Left ventricle myocardium superior (tissue), 1 donor: ENCODE measurements at regions not wholly inside any gene's neighbourhood (a gene's known extent, or its start where the extent isn't known, plus 50 kb on each side); places are given as distances from the start of the nearest gene placed in this dataset.
"Not testable (repeated sequence)": the region's sequence is repeated elsewhere in the genome, so short reads cannot be mapped to it uniquely, and the experiment has no call there.

Experiments
- ATAC-seq: fragments of 200-7000 bp; cut with Tn5 transposase; one replicate; pipeline ENCODE4 v1.9.1; 2020; ENCODE audit warnings: mild to moderate bottlenecking, moderate library complexity
- DNase-seq: peaks from one replicate; pipeline ENCODE4 v3.0.0-alpha.2; 2020
- intact Hi-C: fragments of 100-400 bp; cut with micrococcal nuclease; formaldehyde crosslinking; loops from one replicate; pipeline ENCODE4 v1.11.0; 2022
- donor health status: DM: no; HTN: yes; CAD: no; lungs with severe emphysema.

DNA sequence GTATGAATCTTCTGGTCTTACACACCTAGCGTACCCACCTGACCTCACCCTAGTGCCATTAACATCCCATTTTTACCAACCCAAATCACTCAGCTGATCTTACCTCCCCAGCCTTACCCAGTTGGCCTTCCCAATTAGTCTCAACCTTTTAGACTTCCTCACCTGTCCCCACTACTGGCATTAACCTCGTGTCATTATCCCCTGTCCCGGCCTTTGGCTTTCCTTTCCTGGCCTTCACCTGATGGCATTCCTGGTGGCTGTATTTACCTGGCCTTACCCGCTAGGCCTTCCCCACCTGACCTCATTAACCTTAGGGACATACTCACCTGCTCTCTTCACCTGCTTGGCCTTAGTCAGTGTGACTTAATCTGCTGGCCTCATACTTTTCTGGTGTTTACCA is 104.1 kb downstream of the IL12A start:
- intact Hi-C loops, result no loop called here
- no peak for ATAC-seq
- no peak for DNase-seq

GRCh38 chr3:160094562-160094961 is 105.9 kb downstream of the IL12A start:
- intact Hi-C loops, result no loop called here
- ATAC-seq (no peak), DNase-seq (no peak)

DNA sequence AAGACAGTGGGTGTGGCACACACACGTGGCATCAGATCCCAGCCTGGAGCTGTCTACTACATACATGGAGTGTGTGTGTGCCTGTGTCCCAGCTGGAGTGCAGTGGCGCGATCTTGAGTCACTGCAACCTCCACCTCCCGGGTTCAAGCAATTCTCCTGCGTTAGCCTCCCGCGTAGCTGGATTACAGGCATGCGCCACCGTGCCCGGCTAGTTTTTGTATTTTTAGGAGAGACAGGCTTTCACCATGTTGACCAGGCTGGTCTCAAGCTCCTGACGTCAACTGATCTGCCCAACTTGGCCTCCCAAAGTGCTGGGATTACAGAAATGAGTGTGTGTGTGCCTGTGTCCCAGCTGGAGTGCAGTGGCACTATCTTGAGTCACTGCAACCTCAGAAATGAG is 108.8 kb downstream of the IL12A start:
- ATAC-seq, result no peak
- intact Hi-C loops, result no loop called here
- DNase-seq, result no peak

DNA sequence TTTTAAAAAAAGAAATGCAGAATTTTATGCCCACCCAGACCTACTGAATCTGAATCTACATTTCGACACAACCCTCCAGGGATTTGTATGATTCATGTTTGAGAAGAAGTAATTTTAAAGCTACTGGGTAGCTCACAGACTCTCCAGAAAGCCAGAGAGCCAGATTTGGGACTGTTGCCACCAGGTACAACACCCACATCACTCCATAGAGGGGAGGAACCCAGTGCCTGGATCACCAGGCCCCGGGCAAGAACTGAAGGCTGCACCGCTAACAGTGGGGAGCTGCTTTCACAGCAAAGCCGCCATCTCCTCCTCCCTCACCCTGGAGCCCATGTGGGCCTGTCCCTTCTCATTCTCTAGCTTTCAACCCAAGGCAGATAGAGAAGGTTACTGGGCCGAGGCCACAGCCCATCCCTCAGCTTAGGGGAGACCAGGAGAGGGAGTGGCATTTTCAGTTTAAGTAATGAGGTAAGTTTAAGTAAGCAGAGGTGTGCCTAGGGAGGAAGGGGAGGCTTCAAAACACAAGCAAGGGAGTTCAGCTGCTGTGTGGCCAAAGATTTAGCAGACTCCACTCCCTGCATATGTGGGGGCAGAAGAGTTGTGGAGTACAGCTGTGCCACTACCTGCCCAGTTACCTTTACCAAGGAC is 109.8 kb downstream of the IL12A start:
- intact Hi-C loops, result no loop called here
- ATAC-seq, result no peak
- no peak for DNase-seq

DNA sequence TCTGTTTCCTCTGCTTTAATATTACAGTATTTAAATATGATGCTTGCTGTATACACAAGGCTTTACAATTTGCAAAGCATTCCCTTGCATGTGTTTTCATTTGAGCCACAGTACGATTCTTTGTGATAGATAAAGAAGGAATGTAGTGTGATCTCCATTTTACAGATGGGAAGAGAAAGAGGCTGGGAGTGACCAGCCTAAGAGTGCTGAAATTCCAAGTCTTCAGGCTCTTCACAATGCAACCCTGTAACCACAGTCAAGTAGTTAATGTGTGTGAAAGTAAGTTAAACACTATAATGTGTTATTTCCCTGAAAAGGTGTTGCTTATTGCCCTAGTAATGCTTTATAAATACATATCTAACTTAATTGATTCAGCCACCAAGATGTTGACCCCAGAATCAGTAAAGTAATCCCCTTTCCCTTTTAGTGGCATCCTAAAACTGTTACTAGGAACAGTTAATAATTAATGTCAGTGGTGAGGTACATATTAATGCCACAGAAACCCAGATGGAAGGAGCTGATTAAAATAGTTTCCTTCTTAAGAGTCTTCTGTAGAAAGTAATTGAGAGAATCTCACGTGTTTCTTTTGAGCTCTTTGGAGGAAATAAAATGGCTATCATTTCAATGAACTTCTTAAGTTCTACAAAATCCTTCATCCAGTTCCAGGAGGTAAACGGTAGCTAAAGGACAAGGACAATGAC is 110.4 kb downstream of the IL12A start:
- DNase-seq (no peak), ATAC-seq (no peak)
- intact Hi-C loops, result no loop called here

- DNase-seq, result no peak
- intact Hi-C loops, result no loop called here
- ATAC-seq, result no peak
Measured at GRCh38 chr3:160099834-160100233, 111.2 kb downstream of the IL12A start.

DNA sequence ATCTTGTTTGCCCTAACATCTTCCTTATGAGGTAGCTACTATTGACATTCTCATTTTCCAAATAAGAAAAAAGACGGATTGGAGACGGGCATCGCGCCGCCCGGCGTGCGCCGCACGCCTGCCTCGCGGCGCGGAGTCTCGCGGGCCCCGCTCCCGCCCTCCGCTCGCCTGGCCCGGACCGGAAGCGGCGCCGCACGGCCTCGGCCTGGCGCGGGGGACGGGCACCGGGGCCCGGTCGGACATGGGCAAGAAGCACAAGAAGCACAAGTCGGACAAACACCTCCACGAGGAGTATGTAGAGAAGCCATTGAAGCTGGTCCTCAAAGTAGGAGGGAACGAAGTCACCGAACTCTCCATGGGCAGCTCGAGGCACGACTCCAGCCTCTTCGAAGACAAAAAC is 112.0 kb downstream of the IL12A start:
- DNase-seq, result no peak
- intact Hi-C loops, result no loop called here
- no peak for ATAC-seq

DNA sequence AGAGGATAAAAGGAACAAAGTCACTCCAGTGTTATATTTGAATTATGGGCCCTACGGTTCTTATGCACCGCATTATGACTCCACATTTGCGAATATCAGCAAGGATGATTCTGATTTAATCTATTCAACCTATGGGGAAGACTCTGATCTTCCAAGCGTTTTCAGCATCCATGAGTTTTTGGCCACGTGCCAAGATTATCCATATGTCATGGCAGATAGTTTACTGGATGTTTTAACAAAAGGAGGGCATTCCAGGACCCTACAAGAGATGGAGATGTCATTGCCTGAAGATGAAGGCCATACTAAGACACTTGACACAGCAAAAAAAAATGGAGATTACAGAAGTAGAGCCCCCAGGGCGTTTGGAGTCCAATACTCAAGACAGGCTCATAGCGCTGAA is 113.4 kb downstream of the IL12A start:
- DNase-seq, intact Hi-C loops, ATAC-seq: not testable (repeated sequence)

DNA sequence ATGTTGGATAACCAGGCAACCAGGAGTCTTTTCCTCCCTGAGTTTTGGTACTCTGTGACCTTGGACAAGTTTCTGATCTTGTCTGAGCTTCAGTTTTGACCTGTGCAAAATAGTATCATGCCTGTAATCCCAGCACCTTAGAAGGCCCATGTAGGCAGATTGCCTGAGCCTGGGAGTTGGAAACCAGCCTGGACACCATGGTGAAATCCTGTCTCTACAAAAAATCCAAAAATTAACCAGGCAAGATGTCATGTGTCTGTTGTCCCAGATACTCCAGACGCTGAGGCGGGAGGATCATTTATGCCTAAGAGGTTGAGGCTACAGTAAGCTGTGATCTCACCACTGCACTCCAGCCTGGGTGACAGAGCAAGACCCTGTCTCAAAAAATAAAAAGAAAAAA is 114.8 kb downstream of the IL12A start:
- intact Hi-C loops, result no loop called here
- ATAC-seq, result no peak
- DNase-seq, result no peak

GRCh38 chr3:160105907-160106584 is 117.4 kb downstream of the IL12A start:
- ATAC-seq, result no peak
- intact Hi-C loops, result no loop called here

DNA sequence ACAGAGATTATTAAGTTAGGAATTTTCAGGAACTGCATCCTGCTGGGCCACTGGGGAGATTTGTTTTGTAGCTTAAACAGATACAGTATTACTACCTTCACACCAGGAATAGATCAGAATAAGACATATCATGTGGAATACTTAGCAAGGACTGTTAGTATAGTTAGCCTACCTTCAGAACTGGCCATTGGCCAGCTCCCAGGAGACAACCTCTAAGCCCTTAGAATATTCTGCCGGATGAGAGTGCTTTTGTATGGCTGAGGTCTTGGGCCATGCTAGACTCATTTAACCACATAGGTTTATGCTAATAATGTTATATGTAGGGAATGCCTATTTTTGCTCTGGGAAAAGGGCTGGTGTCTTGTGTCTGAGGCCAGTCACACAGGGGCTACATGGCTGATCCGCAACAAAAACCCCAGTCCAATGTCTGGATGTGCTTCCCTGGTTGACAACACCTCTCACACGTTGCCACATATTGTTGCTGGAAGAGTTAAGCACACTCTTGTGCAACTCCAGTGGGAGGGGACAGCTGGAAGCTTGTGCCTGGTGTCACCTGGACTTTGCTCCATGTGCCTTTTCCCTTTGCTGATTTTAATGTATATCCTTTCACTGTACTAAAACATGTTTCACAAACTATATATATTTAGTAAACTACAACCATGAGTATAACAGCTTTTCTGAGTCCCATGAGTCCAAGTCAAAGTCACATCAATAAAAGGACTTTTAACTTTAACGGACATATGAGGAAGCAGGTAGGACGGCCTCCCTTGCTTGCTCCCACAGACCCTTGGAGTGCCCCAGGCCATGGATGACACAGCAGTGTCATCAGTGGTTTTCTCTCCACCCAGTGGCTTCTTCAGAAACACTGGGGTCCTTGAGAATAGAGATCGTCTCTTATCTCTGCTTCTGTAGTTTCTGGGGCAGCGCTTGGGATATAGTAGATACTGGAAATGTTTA is 118.0 kb upstream of the C3orf80 start:
- DNase-seq, result no peak
- intact Hi-C loops, result no loop called here
- ATAC-seq, result no peak

More at GRCh38 chr3:160105907-160106584, 117.4 kb downstream of the IL12A start:
- DNase-seq, result no peak

DNA sequence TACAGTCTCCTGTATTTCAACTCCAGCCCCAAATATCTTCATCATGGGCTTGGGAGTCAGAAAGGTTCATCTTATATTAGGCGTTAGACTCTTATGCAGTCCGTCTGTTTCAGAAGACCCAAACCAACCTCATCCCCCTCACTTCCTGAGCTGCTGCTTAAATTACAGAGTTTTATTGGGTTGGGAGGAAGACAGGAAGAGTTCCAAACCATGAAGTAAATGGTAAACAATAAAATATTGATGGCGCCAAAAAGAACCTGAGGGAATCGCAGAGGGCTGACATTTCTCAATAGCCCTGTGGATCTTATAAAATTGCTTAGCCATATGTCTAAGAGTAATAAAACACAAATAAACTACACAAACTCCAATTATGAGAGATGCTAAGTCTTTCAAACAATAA is 116.9 kb upstream of the C3orf80 start:
- ATAC-seq (no peak), DNase-seq (no peak)
- intact Hi-C loops, result no loop called here

DNA sequence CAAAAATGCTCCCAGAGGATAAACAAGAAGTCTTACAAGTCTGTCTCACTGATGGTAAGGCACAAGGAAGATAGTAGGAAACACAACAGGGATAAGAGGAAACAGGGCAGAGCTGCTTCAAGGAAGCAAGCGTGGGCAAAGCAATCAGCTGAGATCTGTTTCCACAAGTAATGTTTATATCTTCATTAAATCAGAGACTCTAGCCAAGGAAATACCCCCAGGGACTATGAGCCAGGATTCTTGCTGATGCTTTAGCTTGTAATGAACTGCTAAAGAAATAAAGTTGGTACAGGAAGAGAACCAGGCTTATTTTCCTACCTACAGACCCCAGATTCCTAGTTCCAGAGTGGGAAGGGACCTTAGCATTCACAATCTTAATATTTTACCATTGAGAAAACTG is 112.7 kb upstream of the C3orf80 start:
- intact Hi-C loops, result no loop called here
- no peak for DNase-seq
- no peak for ATAC-seq

- intact Hi-C loops, result no loop called here
- ATAC-seq (no peak), DNase-seq (no peak)
Measured at GRCh38 chr3:160112996-160113395, 112.2 kb upstream of the C3orf80 start.

DNA sequence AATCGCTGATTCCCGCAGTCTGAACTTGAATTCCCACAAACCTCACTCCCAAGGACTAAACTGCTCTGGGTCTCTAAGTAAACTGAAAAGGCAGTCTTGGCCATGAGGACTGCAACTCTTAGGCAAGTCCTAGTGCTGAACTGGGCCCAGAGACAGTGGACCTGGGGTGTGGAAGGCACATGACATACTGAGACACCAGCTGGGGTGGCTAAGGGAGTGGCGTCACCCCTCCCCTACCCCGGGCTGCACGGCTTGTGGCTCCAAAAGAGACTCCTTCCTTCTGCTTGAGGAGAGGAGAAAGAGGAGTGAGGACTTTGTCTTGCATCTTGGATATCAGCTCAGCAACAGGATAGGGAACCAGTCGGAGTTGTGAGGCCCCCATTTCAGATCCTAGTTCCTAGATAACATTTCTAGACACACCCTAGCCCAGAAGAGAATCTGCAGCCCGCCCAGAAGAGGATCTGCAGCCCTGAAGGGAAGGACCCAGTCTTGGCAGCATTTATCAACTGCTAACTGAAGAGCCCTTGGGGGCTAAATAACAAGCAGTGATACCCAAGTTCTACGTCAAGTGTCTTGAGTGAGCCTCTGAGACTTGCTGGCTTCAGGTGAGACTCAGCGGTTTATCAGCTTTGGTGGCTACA is 110.7 kb upstream of the C3orf80 start:
- intact Hi-C loops, result no loop called here
- ATAC-seq, result no peak
- DNase-seq, result no peak

DNA sequence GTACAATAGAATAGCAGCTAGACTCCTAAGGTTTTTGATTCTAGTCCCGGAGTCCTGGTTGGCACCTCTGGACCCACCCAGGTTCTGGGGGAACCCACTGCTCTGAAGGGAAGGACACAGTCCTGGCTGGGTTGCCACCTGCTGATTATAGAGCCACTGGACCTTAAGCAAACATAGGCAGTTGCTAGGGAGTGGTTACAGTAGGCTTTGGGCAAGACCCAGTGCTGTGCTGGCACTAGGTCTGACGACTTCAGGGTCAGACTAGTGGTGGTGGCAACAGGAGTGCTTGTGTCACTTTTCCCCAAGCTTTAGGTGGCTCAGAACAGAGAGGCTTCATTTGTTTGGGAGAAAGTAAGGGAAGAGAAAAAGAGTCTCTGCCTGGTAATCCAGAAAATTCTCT is 109.8 kb upstream of the C3orf80 start:
- DNase-seq (no peak), ATAC-seq (no peak)
- intact Hi-C loops, result no loop called here

- no peak for DNase-seq
- ATAC-seq, result no peak
- intact Hi-C loops, result no loop called here
Measured at GRCh38 chr3:160124224-160124623, 101.0 kb upstream of the C3orf80 start.

DNA sequence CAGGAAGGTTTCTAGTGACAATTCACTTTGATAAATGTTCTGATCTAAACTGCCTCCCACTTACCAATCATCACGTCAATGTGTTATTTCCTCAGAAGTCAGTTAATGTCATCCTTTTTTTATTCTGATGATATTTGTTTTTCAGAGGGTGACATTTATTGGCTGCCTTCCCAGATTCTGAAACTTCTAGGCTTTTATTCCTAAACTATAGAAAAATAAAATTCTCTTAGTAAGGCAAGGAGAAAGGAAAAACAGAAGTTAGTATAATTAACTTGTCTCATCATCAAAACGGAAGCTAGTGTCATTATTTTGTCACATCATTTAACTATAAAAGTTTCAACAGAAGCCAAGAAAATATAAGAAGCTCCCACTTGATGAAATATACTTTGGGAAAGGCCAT is 100.0 kb upstream of the C3orf80 start:
- intact Hi-C loops, result no loop called here

GRCh38 chr3:160126051-160126450 is 99.2 kb upstream of the C3orf80 start:
- DNase-seq (no peak), ATAC-seq (no peak)
- intact Hi-C loops, result no loop called here

More for the DNA sequence above, 100.0 kb upstream of the C3orf80 start:
- ATAC-seq (no peak), DNase-seq (no peak)
